DOHH2 (cell line): ENCODE measurements at regions not wholly inside any gene's neighbourhood (a gene's known extent, or its start where the extent isn't known, plus 50 kb on each side); places are given as distances from the start of the nearest gene placed in this dataset.

Source experiments
- CTCF ChIP-seq: fragments of 200-600 bp; sonication (generic); IDR thresholded peaks from one replicate; pipeline ENCODE4 v1.5.1; 2014; ENCODE audit warnings: antibody characterized with exemption, mild to moderate bottlenecking, low read depth, low read length; ENCODE audit not compliant: poor library complexity, severe bottlenecking
- EZH2phosphoT487 ChIP-seq: fragments of 200-600 bp; sonication (generic); IDR thresholded peaks from 2 replicates; pipeline ENCODE4 v1.6.1; 2017; ENCODE audit warnings: borderline replicate concordance, mild to moderate bottlenecking, antibody characterized with exemption, low read length, moderate library complexity, mixed read lengths

- TF ChIP-seq CTCF: no peak
- TF ChIP-seq EZH2phosphoT487: no peak
These were observed 653.6 kb upstream of the ITGA1 start for GRCh38 chr5:52134013-52134650.
